ENCODE measurements at regions not wholly inside any gene's neighbourhood (a gene's known extent, or its start where the extent isn't known, plus 50 kb on each side); places are given as distances from the start of the nearest gene placed in this dataset.

DNA sequence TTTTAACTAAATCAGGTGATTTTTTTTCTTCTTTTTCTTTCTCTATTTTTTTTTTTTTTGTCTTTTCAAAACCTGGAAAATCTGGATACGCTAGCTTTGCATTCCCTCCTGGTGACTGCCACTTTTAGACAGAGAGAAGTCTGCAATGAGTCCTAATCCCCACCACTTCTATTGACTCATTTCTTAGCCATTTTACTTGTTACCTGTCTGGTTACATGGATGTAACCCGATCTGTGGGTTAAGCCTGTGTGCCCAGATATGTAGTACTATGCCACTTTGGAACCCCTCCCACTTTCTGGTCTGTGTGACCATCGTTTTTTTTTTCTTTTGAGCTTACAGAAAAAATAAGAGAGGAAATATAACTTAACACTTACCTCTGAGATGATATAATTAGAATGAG lies 817.8 kb upstream of the PCDH9 start:
- Histone ChIP-seq H2AFZ (ENCODE audit: low read depth, low read length) (no peak overlapping the region), H3K27me3 (ENCODE audit: control insufficient read depth in 2 of 2, insufficient read depth in 2 of 2, low read length in 2 of 2) (no peaks in the 10 kb centered on the region), H3K4me1 (replicated peaks in 1 of 2; ENCODE audit: control insufficient read depth in 2 of 2, insufficient read depth in 2 of 2, low read length in 2 of 2) (no peaks in the 10 kb centered on the region), H3K9ac (ENCODE audit: insufficient read depth in 1 of 2, low read depth in 2 of 2, low read length in 2 of 2) (no peak overlapping the region), H3K36me3 (ENCODE audit: control insufficient read depth, insufficient read depth, low read length) (no peaks in the 10 kb centered on the region), H3K4me2 (ENCODE audit: insufficient read depth, low read length) (no peak overlapping the region), H3K27ac (ENCODE audit: extremely low read depth, low read depth, low read length) (no peak overlapping the region), H3K4me3 (no peak overlapping the region), H4K20me1 (replicated peaks; ENCODE audit: control insufficient read depth, insufficient read depth, low read length) (no peaks in the 10 kb centered on the region), H3K9me3 (replicated peaks; ENCODE audit: control insufficient read depth, insufficient read depth, low read depth, low read length) (no peaks in the 10 kb centered on the region), H3K9me1 (ENCODE audit: control insufficient read depth, insufficient read depth, low read length) (no peaks in the 10 kb centered on the region), H3K79me2 (ENCODE audit: control insufficient read depth, insufficient read depth, low read length) (no peaks in the 10 kb centered on the region)
- DNase-seq (ENCODE audit: extremely low read depth in 1 of 4, low spot score in 3 of 4) (no peak), ATAC-seq (no peak), FAIRE-seq (no peak)
- POLR2A ChIA-PET = no interaction called here
- CTCF ChIA-PET (ENCODE audit: low intra/inter-chr PET ratio) = no interaction called here
- no TSS peak for BruUV-seq (replicated peaks)
- WGBS (ENCODE audit: insufficient coverage, low coverage, missing lambda C conversion rate) = 0% methylated on average over 2 of the region's 3 CpGs
- in situ Hi-C loops (cut with MboI) = no loop called here
- intact Hi-C loops (cut with micrococcal nuclease) = no loop called here
- TF ChIP-seq, protein P1, sequence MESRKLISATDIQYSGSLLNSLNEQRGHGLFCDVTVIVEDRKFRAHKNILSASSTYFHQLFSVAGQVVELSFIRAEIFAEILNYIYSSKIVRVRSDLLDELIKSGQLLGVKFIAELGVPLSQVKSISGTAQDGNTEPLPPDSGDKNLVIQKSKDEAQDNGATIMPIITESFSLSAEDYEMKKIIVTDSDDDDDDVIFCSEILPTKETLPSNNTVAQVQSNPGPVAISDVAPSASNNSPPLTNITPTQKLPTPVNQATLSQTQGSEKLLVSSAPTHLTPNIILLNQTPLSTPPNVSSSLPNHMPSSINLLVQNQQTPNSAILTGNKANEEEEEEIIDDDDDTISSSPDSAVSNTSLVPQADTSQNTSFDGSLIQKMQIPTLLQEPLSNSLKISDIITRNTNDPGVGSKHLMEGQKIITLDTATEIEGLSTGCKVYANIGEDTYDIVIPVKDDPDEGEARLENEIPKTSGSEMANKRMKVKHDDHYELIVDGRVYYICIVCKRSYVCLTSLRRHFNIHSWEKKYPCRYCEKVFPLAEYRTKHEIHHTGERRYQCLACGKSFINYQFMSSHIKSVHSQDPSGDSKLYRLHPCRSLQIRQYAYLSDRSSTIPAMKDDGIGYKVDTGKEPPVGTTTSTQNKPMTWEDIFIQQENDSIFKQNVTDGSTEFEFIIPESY (CRISPR knock-in tag; IDR thresholded peaks at IDR 0.05) = no peak
- TF ChIP-seq PURB (CRISPR knock-in tag; IDR thresholded peaks at IDR 0.05; ENCODE audit: low read depth) (no peak), TRIM28 (IDR thresholded peaks at IDR 0.05) (no peak), TAF9B (IDR thresholded peaks at IDR 0.05; ENCODE audit: partially characterized antibody) (no peak), PRMT5 (CRISPR knock-in tag; IDR thresholded peaks at IDR 0.05) (no peak), NEUROD1 (IDR thresholded peaks at IDR 0.05; ENCODE audit: borderline replicate concordance, low read depth, low read length, partially characterized antibody) (no peak), ZNF24 (IDR thresholded peaks at IDR 0.05) (no peak), CBX3 (IDR thresholded peaks at IDR 0.05; ENCODE audit: borderline replicate concordance in 1 of 2, low read length in 2 of 2) (no peak), ZNF766 (CRISPR knock-in tag; conservative IDR thresholded peaks at IDR 0.05) (no peak), GTF2F1 (IDR thresholded peaks at IDR 0.05; ENCODE audit: low read depth, low read length) (no peak), NFIC (IDR thresholded peaks at IDR 0.05) (no peak), HDAC1 (IDR thresholded peaks at IDR 0.05) (no peak), ZSCAN32 (CRISPR knock-in tag; IDR thresholded peaks at IDR 0.05) (no peak), XRCC3 (IDR thresholded peaks at IDR 0.05) (no peak), TAL1 (IDR thresholded peaks at IDR 0.05) (no peak)
- TF ChIP-seq, protein P2, sequence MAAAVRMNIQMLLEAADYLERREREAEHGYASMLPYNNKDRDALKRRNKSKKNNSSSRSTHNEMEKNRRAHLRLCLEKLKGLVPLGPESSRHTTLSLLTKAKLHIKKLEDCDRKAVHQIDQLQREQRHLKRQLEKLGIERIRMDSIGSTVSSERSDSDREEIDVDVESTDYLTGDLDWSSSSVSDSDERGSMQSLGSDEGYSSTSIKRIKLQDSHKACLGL (CRISPR knock-in tag; IDR thresholded peaks at IDR 0.05; ENCODE audit: borderline replicate concordance, poor library complexity, severe bottlenecking) = no peak
- TF ChIP-seq, protein P3, sequence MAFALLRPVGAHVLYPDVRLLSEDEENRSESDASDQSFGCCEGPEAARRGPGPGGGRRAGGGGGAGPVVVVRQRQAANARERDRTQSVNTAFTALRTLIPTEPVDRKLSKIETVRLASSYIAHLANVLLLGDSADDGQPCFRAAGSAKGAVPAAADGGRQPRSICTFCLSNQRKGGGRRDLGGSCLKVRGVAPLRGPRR (CRISPR knock-in tag; IDR thresholded peaks at IDR 0.05) = no peak
- TF ChIP-seq, protein P4, sequence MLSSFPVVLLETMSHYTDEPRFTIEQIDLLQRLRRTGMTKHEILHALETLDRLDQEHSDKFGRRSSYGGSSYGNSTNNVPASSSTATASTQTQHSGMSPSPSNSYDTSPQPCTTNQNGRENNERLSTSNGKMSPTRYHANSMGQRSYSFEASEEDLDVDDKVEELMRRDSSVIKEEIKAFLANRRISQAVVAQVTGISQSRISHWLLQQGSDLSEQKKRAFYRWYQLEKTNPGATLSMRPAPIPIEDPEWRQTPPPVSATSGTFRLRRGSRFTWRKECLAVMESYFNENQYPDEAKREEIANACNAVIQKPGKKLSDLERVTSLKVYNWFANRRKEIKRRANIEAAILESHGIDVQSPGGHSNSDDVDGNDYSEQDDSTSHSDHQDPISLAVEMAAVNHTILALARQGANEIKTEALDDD (IDR thresholded peaks at IDR 0.05) = no peak

All from K562 (cell line).